COLO668 (cell line): ENCODE measurements at regions not wholly inside any gene's neighbourhood (a gene's known extent, or its start where the extent isn't known, plus 50 kb on each side); places are given as distances from the start of the nearest gene placed in this dataset.
A peak's percentile ranks its signal among the peaks of the same experiment; 100 is the strongest.

Source experiments
- DNase-seq: peaks from one replicate; lab custom pipeline; 2025; ENCODE audit not compliant: unreplicated experiment; lab: John Stamatoyannopoulos, UW

GRCh38 chr6:147856687-147857086 is 348.2 kb downstream of the SAMD5 start:
- no peak for DNase-seq

GRCh38 chr6:147858421-147858820 is 349.9 kb downstream of the SAMD5 start:
- no peak for DNase-seq

- DNase-seq = peak; percentile 3
Observed at GRCh38 chr6:147859071-147859470, 350.6 kb downstream of the SAMD5 start.

- DNase-seq = no peak
Observed at GRCh38 chr6:147861696-147862095, 353.2 kb downstream of the SAMD5 start.

- no peak for DNase-seq
Observed at GRCh38 chr6:147867433-147868226, 359.1 kb downstream of the SAMD5 start.

- DNase-seq = no peak
Observed at GRCh38 chr6:147868427-147869190, 360.1 kb downstream of the SAMD5 start.

GRCh38 chr6:147869201-147869600 is 360.7 kb downstream of the SAMD5 start:
- DNase-seq = no peak

GRCh38 chr6:147869869-147870268 is 361.4 kb downstream of the SAMD5 start:
- DNase-seq = no peak

- DNase-seq = no peak
Observed at GRCh38 chr6:147870506-147871110, 362.1 kb downstream of the SAMD5 start.

- DNase-seq = no peak
Observed at GRCh38 chr6:147872002-147872401, 363.5 kb downstream of the SAMD5 start.

- no peak for DNase-seq
Observed at GRCh38 chr6:147873816-147874215, 365.3 kb downstream of the SAMD5 start.

- no peak for DNase-seq
Observed at GRCh38 chr6:147874322-147874721, 365.8 kb downstream of the SAMD5 start.

- no peak for DNase-seq
Observed at GRCh38 chr6:147879031-147879580, 370.6 kb downstream of the SAMD5 start.

GRCh38 chr6:147881432-147881831 is 372.9 kb downstream of the SAMD5 start:
- no peak for DNase-seq

- DNase-seq = no peak
Observed at GRCh38 chr6:147888374-147888773, 379.9 kb downstream of the SAMD5 start.

- no peak for DNase-seq
Observed at GRCh38 chr6:147891671-147892070, 383.2 kb downstream of the SAMD5 start.

GRCh38 chr6:147892476-147892875 is 384.0 kb downstream of the SAMD5 start:
- DNase-seq = no peak

GRCh38 chr6:147895272-147895671 is 386.8 kb downstream of the SAMD5 start:
- DNase-seq = no peak

GRCh38 chr6:147900247-147900830 is 391.8 kb downstream of the SAMD5 start:
- DNase-seq = no peak

- DNase-seq = no peak
Observed at GRCh38 chr6:147903321-147903720, 394.8 kb downstream of the SAMD5 start.

GRCh38 chr6:147903931-147904330 is 395.4 kb downstream of the SAMD5 start:
- no peak for DNase-seq
